Transverse colon (tissue), 4 donors: ENCODE measurements at regions not wholly inside any gene's neighbourhood (a gene's known extent, or its start where the extent isn't known, plus 50 kb on each side); places are given as distances from the start of the nearest gene placed in this dataset.

ENCODE experiments used
- DNase-seq: peaks from one replicate; pipeline ENCODE4 v3.0.0-alpha.2; 2019
- H3K27ac ChIP-seq, 4 donors: fragments of 200-600 bp; sonication (generic); 2 replicates each; pipeline ENCODE4 v1.5.1; 2016 to 2018; ENCODE audit warnings: inconsistent platforms in 4 of 4
- H3K27me3 ChIP-seq: fragments of 200-600 bp; sonication (generic); 2 replicates; pipeline ENCODE4 v1.5.1; 2017; ENCODE audit warnings: inconsistent platforms
- H3K36me3 ChIP-seq, 4 donors: fragments of 200-600 bp; sonication (generic); 2 replicates each; pipeline ENCODE4 v1.5.1; 2017 to 2019; ENCODE audit warnings: inconsistent platforms in 4 of 4
- H3K4me1 ChIP-seq, 4 donors: fragments of 200-600 bp; sonication (generic); 2 replicates each; pipeline ENCODE4 v1.5.1; 2017 to 2020; ENCODE audit warnings: inconsistent platforms in 4 of 4
- H3K4me3 ChIP-seq, 4 donors: fragments of 200-600 bp; sonication (generic); 1 replicate in 1 of 4; 2 replicates in 3 of 4; pipeline versions ENCODE4 v1.5.1 to v1.6.1; 2017 to 2019; ENCODE audit warnings: inconsistent platforms in 4 of 4
- H3K9me3 ChIP-seq, 2 donors: fragments of 200-600 bp; sonication (generic); 2 replicates each; pipeline ENCODE4 v1.5.1; 2017 to 2019; ENCODE audit warnings: inconsistent platforms in 2 of 2
- EP300 ChIP-seq: sonication (generic); formaldehyde crosslinking; IDR thresholded peaks from one replicate; pipeline ENCODE4 v1.6.1; 2017; ENCODE audit warnings: antibody characterized with exemption, low read depth
- POLR2A ChIP-seq: fragments of 450-650 bp; IDR thresholded peaks from one replicate; pipeline ENCODE4 v1.6.1; 2016; ENCODE audit warnings: antibody characterized with exemption, mild to moderate bottlenecking, moderate library complexity
- POLR2AphosphoS5 ChIP-seq, 3 donors: sonication (generic); formaldehyde crosslinking; IDR thresholded peaks; one replicate each; pipeline ENCODE4 v1.6.1; 2016; ENCODE audit warnings: antibody characterized with exemption in 3 of 3
- WGBS, 2 donors: methylation state at CpG; one replicate each; pipeline ENCODE4 v1.1.5; 2018; ENCODE audit warnings: low coverage in 1 of 2; 5-methylcytosine and 5-hydroxymethylcytosine counted together
- in situ Hi-C, 4 donors: fragments of 200-750 bp; cut with MboI; loops; one replicate each; pipeline versions ENCODE4 v1.15.0 to v1.15.1; 2017; ENCODE audit warnings: low sequenced_read_pairs in 3 of 4, low pct_ligation_motif_present in 1 of 4, low pct_unique_long_range_greater_than_20kb in 1 of 4
- intact Hi-C: fragments of 100-400 bp; cut with DNase I; formaldehyde crosslinking; loops from one replicate; pipeline ENCODE4 v1.15.1; 2023; ENCODE audit warnings: low total_unique reads
- TF ChIP-seq, protein P1 (sequence below), 5 experiments: fragments of 200-600 bp in 3 of 5; fragments of 450-650 bp in 2 of 5; sonication (generic) in 3 of 5; IDR thresholded peaks; 1 replicate in 2 of 5; 2 replicates in 3 of 5; pipeline ENCODE4 v1.5.1; 2016 to 2017; ENCODE audit warnings: antibody characterized with exemption in 5 of 5, inconsistent platforms in 3 of 5, mild to moderate bottlenecking in 2 of 5, moderate library complexity in 1 of 5

DNA sequence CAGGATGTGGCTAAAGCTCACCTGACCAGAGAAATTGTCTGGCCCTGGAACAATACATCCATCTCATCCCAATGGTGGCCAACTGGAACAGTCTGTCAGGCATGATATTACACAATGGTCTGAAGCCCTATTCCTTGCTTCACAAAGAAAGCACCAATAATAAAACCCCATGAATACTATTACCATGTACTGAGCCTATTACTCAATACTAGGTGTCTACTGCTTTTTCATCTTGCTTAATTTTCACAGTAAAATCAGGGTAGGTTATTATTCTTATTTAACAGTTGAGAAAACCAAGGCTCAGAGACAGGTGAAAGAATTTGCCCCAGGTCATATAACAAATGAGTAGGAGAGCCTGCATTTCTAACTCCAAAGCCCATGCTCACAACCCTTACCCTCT, 68.9 kb upstream of the CAPRIN1 start:
- Histone ChIP-seq H3K36me3 (no peaks in the 10 kb centered on the region), H3K4me1 (no peaks in the 10 kb centered on the region), H3K27me3 (no peaks in the 10 kb centered on the region), H3K9me3 (no peaks in the 10 kb centered on the region), H3K27ac (no peak overlapping the region), H3K4me3 (no peak overlapping the region)
- TF ChIP-seq POLR2A (no peak), POLR2AphosphoS5 (IDR thresholded peaks at IDR 0.05) (no peak), EP300 (no peak)
- TF ChIP-seq, protein P1, sequence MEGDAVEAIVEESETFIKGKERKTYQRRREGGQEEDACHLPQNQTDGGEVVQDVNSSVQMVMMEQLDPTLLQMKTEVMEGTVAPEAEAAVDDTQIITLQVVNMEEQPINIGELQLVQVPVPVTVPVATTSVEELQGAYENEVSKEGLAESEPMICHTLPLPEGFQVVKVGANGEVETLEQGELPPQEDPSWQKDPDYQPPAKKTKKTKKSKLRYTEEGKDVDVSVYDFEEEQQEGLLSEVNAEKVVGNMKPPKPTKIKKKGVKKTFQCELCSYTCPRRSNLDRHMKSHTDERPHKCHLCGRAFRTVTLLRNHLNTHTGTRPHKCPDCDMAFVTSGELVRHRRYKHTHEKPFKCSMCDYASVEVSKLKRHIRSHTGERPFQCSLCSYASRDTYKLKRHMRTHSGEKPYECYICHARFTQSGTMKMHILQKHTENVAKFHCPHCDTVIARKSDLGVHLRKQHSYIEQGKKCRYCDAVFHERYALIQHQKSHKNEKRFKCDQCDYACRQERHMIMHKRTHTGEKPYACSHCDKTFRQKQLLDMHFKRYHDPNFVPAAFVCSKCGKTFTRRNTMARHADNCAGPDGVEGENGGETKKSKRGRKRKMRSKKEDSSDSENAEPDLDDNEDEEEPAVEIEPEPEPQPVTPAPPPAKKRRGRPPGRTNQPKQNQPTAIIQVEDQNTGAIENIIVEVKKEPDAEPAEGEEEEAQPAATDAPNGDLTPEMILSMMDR (IDR thresholded peaks at IDR 0.05), result no peak
- DNase-seq, result no peak
- intact Hi-C loops (no loop called here), in situ Hi-C loops (loop anchor here (5.0 to 25.0 kb wide), 4 partner anchors 125 to 620 kb away; partner anchors contain the start of gene ABTB2 (in 2 of the 4))

DNA sequence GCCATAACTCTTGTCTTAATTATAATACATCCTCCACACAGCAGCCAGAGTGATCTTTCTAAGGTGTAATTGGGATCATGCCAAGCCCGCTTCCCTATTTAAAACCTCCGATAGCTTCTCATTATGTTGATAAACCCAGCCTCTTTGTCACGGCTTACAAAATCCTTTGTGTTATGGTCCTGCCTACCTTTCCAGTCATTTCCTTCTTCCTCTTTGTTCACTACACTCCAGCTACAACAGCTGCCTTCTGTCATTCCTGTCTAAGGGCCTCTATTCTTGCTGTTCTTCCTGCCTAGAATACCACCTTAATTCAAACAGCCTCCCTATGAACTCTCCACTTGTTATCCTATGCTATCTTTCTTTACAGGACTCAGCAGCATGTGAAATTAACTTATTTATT, 70.6 kb upstream of the CAPRIN1 start:
- Histone ChIP-seq H3K27ac (no peak overlapping the region), H3K4me1 (no peaks in the 10 kb centered on the region), H3K4me3 (no peak overlapping the region), H3K36me3 (no peaks in the 10 kb centered on the region), H3K27me3 (no peaks in the 10 kb centered on the region), H3K9me3 (no peaks in the 10 kb centered on the region)
- in situ Hi-C loops (loop anchor here (5.0 to 25.0 kb wide), 4 partner anchors 124 to 619 kb away; partner anchors contain the start of gene ABTB2 (in 2 of the 4)), intact Hi-C loops (no loop called here)
- DNase-seq, result no peak
- TF ChIP-seq POLR2A (no peak), POLR2AphosphoS5 (IDR thresholded peaks at IDR 0.05) (no peak), EP300 (no peak)
- TF ChIP-seq, protein P1 (IDR thresholded peaks at IDR 0.05), result no peak
- WGBS, 2 donors, result 0 to 44% methylated on average over 1 to 3 of the region's 3 CpGs

DNA sequence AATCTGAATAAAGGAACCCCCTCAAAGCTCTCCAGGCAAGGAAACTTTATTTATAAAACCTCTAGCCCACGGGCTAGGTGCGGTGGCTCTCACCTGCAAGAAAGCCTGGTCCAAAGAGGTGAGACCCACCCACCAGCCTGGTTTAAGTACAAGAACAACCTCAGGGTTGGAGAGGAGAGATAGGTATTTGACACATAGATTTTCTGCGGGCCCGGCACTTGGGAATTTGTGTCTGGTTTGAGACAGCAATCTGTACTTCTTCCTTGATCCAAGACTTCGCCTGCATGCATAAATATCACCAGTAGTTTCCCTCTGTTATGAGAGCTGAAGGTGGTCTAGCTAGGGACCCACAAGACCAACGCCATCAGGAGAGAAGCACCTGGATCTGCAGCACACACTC, 73.2 kb upstream of the CAPRIN1 start:
- no peak overlapping the region for H3K4me3 ChIP-seq
- no peaks in the 10 kb centered on the region for H3K9me3 ChIP-seq
- H3K27ac ChIP-seq, result no peak overlapping the region
- no peaks in the 10 kb centered on the region for H3K4me1 ChIP-seq
- DNase-seq, result no peak
- H3K27me3 ChIP-seq, result no peaks in the 10 kb centered on the region
- intact Hi-C loops (no loop called here), in situ Hi-C loops (loop anchor here in 3 of 4 donors (10.0 to 25.0 kb wide), 3 partner anchors 124 to 616 kb away; partner anchors contain the start of gene ABTB2 (in 2 of the 3))
- 60 to 92% methylated on average over 1 to 6 of the region's 6 CpGs for WGBS, 2 donors
- TF ChIP-seq POLR2A, result no peak
- TF ChIP-seq, protein P1 (IDR thresholded peaks at IDR 0.05), result no peak
- no peaks in the 10 kb centered on the region for H3K36me3 ChIP-seq

DNA sequence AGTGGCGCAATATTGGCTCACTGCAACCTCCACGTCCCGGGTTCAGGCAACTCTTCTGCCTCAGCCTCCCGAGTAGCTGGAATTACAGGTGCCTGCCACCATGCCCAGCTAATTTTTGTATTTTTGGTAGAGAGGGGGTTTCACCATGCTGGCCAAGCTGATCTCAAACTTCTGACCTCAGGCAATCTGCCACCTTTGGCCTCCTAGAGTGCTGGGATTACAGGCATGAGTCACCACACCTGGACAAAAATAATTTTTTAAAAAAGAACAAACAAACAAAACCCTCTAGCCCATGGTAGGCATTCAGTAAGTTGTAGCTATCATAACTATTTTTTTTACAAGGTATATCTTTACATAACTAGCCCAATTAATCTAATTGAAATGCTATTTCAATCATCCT, 73.9 kb upstream of the CAPRIN1 start:
- TF ChIP-seq POLR2A (no peak), EP300 (no peak), POLR2AphosphoS5 (IDR thresholded peaks at IDR 0.05) (no peak)
- TF ChIP-seq, protein P1 (IDR thresholded peaks at IDR 0.05), result no peak
- intact Hi-C loops, result no loop called here
- WGBS, 2 donors, result 98% methylated on average over 4 of the region's 4 CpGs; no CpG with 5 or more reads in 1 of the 2 donors

More for the DNA sequence above, 73.9 kb upstream of the CAPRIN1 start:
- H3K9me3 ChIP-seq, result no peaks in the 10 kb centered on the region
- H3K4me3 ChIP-seq, result no peak overlapping the region
- H3K36me3 ChIP-seq, result no peaks in the 10 kb centered on the region
- in situ Hi-C loops, result loop anchor here in 3 of 4 donors (10.0 to 25.0 kb wide), 3 partner anchors 123 to 615 kb away; partner anchors contain the start of gene ABTB2 (in 2 of the 3)
- H3K27me3 ChIP-seq, result no peaks in the 10 kb centered on the region
- H3K27ac ChIP-seq, result no peak overlapping the region
- H3K4me1 ChIP-seq, result no peaks in the 10 kb centered on the region
- no peak for DNase-seq
